ENCODE measurements at regions not wholly inside any gene's neighbourhood (a gene's known extent, or its start where the extent isn't known, plus 50 kb on each side); places are given as distances from the start of the nearest gene placed in this dataset.

GRCh38 chr9:129356871-129357772 is 179.1 kb upstream of the IER5L start:
- Histone ChIP-seq H3K27ac (ENCODE audit: low read depth in 1 of 2, low read length in 2 of 2) (no peak overlapping the region), H3K9me3 (ENCODE audit: control insufficient read depth in 1 of 2, insufficient read depth in 1 of 2, low read length in 2 of 2) (peaks cover 5 to 29% of the 10 kb centered on the region in 2 experiments), H3K4me1 (ENCODE audit: insufficient read depth, low read length) (peaks cover 5% of the 10 kb centered on the region), H3K4me3 (ENCODE audit: low read length) (no peak overlapping the region), H3K27me3 (ENCODE audit: control insufficient read depth in 1 of 2, insufficient read depth in 2 of 2, low read length in 2 of 2) (peaks cover 4 to 6% of the 10 kb centered on the region in 2 experiments), H3K36me3 (ENCODE audit: insufficient read depth, low read length) (no peaks in the 10 kb centered on the region)
- Mint-ChIP-seq H3K36me3 (ENCODE audit: low read depth) (no peaks in the 10 kb centered on the region), H3K4me1 (ENCODE audit: low read depth) (no peaks in the 10 kb centered on the region), H3K27ac (no peak overlapping the region), H3K27me3 (peaks cover 9% of the 10 kb centered on the region), H3K4me3 (no peak overlapping the region), H3K9me3 (no peaks in the 10 kb centered on the region)
- ChIA-PET POLR2A (no interaction called here), CTCF (no interaction called here)
- ATAC-seq (ENCODE audit: poor library complexity) (no peak), DNase-seq (no peak)
- no peak for TF ChIP-seq CTCF (IDR thresholded peaks at IDR 0.05)
- intact Hi-C loops (cut with DNase I, micrococcal nuclease) = no loop called here

GRCh38 chr9:129355631-129356030 is 177.6 kb upstream of the IER5L start:
- peaks cover 9% of the 10 kb centered on the region for H3K27me3 Mint-ChIP-seq
- H3K9me3 Mint-ChIP-seq = no peaks in the 10 kb centered on the region
- intact Hi-C loops (cut with DNase I, micrococcal nuclease) = no loop called here
- Histone ChIP-seq H3K4me3 (ENCODE audit: low read length) (no peak overlapping the region), H3K9me3 (ENCODE audit: control insufficient read depth in 1 of 2, insufficient read depth in 1 of 2, low read length in 2 of 2) (peaks cover 5 to 33% of the 10 kb centered on the region in 2 experiments), H3K4me1 (ENCODE audit: insufficient read depth, low read length) (peaks cover 11% of the 10 kb centered on the region), H3K36me3 (ENCODE audit: insufficient read depth, low read length) (no peaks in the 10 kb centered on the region), H3K27ac (ENCODE audit: low read depth in 1 of 2, low read length in 2 of 2) (no peak overlapping the region), H3K27me3 (ENCODE audit: control insufficient read depth in 1 of 2, insufficient read depth in 2 of 2, low read length in 2 of 2) (peaks cover 10 to 16% of the 10 kb centered on the region in 2 experiments)
- H3K36me3 Mint-ChIP-seq (ENCODE audit: low read depth) = no peaks in the 10 kb centered on the region
- DNase-seq (no peak), ATAC-seq (ENCODE audit: poor library complexity) (no peak)
- H3K27ac Mint-ChIP-seq = no peak overlapping the region
- no peak for TF ChIP-seq CTCF (IDR thresholded peaks at IDR 0.05)
- no peak overlapping the region for H3K4me3 Mint-ChIP-seq
- ChIA-PET POLR2A (interaction anchor here (0.7 kb wide), 1 partner anchor 296 kb away, joined by 3 read pairs; no protein-coding TSS in a partner anchor), CTCF (no interaction called here)
- H3K4me1 Mint-ChIP-seq (ENCODE audit: low read depth) = no peaks in the 10 kb centered on the region

GRCh38 chr9:129354498-129354897 is 176.4 kb upstream of the IER5L start:
- H3K4me3 Mint-ChIP-seq = no peak overlapping the region
- ATAC-seq (ENCODE audit: poor library complexity) (no peak), DNase-seq (no peak)
- H3K27ac Mint-ChIP-seq = no peak overlapping the region
- no peaks in the 10 kb centered on the region for H3K36me3 ChIP-seq (ENCODE audit: insufficient read depth, low read length)
- no peaks in the 10 kb centered on the region for H3K4me1 Mint-ChIP-seq (ENCODE audit: low read depth)
- H3K27ac ChIP-seq (ENCODE audit: low read depth in 1 of 2, low read length in 2 of 2) = no peak overlapping the region
- H3K4me1 ChIP-seq (ENCODE audit: insufficient read depth, low read length) = peaks cover 11% of the 10 kb centered on the region
- TF ChIP-seq CTCF (IDR thresholded peaks at IDR 0.05) = no peak
- H3K27me3 Mint-ChIP-seq = peaks cover 9% of the 10 kb centered on the region
- ChIA-PET CTCF (no interaction called here), POLR2A (no interaction called here)
- H3K27me3 ChIP-seq (ENCODE audit: control insufficient read depth in 1 of 2, insufficient read depth in 2 of 2, low read length in 2 of 2) = peaks cover 10 to 16% of the 10 kb centered on the region in 2 experiments
- H3K9me3 ChIP-seq (ENCODE audit: control insufficient read depth in 1 of 2, insufficient read depth in 1 of 2, low read length in 2 of 2) = peaks cover 5 to 33% of the 10 kb centered on the region in 2 experiments
- no peaks in the 10 kb centered on the region for H3K36me3 Mint-ChIP-seq (ENCODE audit: low read depth)
- no peak overlapping the region for H3K4me3 ChIP-seq (ENCODE audit: low read length)
- intact Hi-C loops (cut with DNase I, micrococcal nuclease) = no loop called here
- no peaks in the 10 kb centered on the region for H3K9me3 Mint-ChIP-seq

Measured in CD4-positive, alpha-beta T cell (primary cell).